Spleen (tissue), 7 donors: ENCODE measurements at regions not wholly inside any gene's neighbourhood (a gene's known extent, or its start where the extent isn't known, plus 50 kb on each side); places are given as distances from the start of the nearest gene placed in this dataset.

Source experiments
- POLR2A ChIP-seq, 3 donors: fragments of 450-650 bp; IDR thresholded peaks; one replicate each; pipeline ENCODE4 v1.5.1; 2017; ENCODE audit warnings: antibody characterized with exemption in 3 of 3, mild to moderate bottlenecking in 1 of 3
- TF ChIP-seq, protein P1 (sequence below), 11 experiments: fragments of 200-600 bp in 7 of 11; fragments of 450-650 bp in 4 of 11; sonication (generic) in 4 of 11; IDR thresholded peaks in 8 of 11; conservative IDR thresholded peaks in 3 of 11; 1 replicate in 7 of 11; 2 replicates in 4 of 11; pipeline versions ENCODE4 v1.4.0 to v1.8.0; 2016 to 2021; ENCODE audit warnings: antibody characterized with exemption in 11 of 11, inconsistent platforms in 4 of 11, mild to moderate bottlenecking in 1 of 11
- donor health status: DM: no; HTN: no; CAD: no; lungs with moderate emphysema.
- donor health status: DM: no; HTN: no; CAD: no.
- donor health status: DM: no; HTN: no; CAD: no.

DNA sequence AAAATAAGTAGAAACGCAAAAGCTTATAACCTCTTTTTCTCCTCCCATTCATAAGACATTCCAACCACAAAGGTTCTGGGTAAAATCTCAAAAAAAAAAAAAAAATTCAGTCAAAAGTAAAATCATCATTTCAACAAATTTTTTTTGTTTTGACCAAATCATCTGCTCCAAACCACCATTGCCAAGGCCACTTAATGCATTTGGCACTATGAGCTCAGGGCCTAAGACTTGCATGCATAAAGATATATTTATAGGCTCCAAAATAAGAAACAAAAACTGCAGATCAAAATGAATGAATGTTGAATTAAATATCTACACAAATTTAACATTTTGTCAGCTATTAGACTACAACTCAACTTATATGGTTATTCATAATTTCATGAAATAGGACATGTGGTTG, 331.1 kb upstream of the NFIA start:
- TF ChIP-seq, protein P1, sequence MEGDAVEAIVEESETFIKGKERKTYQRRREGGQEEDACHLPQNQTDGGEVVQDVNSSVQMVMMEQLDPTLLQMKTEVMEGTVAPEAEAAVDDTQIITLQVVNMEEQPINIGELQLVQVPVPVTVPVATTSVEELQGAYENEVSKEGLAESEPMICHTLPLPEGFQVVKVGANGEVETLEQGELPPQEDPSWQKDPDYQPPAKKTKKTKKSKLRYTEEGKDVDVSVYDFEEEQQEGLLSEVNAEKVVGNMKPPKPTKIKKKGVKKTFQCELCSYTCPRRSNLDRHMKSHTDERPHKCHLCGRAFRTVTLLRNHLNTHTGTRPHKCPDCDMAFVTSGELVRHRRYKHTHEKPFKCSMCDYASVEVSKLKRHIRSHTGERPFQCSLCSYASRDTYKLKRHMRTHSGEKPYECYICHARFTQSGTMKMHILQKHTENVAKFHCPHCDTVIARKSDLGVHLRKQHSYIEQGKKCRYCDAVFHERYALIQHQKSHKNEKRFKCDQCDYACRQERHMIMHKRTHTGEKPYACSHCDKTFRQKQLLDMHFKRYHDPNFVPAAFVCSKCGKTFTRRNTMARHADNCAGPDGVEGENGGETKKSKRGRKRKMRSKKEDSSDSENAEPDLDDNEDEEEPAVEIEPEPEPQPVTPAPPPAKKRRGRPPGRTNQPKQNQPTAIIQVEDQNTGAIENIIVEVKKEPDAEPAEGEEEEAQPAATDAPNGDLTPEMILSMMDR (IDR thresholded peaks at IDR 0.05 in 8 of 11, conservative IDR thresholded peaks at IDR 0.05 in 3 of 11): no peak
- no peak for TF ChIP-seq POLR2A (IDR thresholded peaks at IDR 0.05)
